ENCODE measurements at regions not wholly inside any gene's neighbourhood (a gene's known extent, or its start where the extent isn't known, plus 50 kb on each side); places are given as distances from the start of the nearest gene placed in this dataset.

DNA sequence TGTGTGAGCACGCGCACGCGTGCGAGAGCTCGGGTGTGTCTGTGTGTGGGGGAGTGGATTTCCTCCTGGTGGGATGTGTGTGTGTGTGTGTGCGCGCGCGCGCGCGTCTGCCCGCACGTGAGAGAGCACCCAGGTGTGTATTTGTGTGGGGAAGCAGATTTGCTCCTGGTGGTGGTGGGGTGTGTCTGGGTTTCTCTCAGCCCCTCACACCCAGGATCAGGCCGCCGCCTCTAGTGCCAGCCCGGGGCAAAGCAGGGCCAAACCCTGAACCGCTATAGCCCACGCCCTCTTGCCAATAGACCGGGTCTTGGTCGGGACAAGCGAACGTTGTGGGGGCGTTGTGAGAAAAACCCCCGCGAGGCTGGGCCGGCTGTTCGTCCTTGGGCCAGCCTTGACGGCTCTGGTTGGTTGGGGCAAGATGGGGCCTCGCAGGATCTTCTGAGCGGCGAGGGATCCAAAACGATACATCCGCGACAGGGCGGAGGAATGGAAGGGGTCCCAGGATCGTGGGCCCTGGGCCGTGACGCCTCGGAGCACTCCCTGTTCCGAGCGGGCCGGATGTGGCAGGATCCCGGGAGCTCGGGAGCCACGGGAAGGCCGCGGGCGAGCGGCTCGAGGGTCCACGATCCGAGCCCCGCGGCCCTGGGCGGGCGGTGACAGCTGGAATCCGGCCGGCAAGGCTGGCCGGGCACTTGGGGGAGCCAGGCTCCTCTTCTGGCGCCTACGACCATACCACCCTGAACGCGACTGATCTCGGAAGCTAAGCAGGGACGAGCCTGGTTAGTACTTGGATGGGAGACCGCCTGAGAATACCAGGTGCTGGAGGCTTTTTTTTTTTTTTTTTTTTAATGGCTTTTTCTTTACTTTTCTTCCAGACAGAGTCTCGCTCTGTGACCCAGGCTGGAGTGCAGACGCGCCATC lies 68.2 kb downstream of the RNF187 start (continued):
- TF ChIP-seq RFX1 (IDR thresholded peaks at IDR 0.05) (no peak), RNF2 (conservative IDR thresholded peaks at IDR 0.05; ENCODE audit: low read depth) (no peak), RBFOX2 (IDR thresholded peaks at IDR 0.05; ENCODE audit: low read depth, low read length) (no peak), ATF5 (CRISPR knock-in tag; IDR thresholded peaks at IDR 0.05; ENCODE audit: low read depth) (no peak), NFIB (CRISPR knock-in tag; IDR thresholded peaks at IDR 0.05; ENCODE audit: borderline replicate concordance) (no peak), ZNF615 (CRISPR knock-in tag; IDR thresholded peaks at IDR 0.05; ENCODE audit: borderline replicate concordance) (no peak), PAWR (CRISPR knock-in tag; IDR thresholded peaks at IDR 0.05; ENCODE audit: borderline replicate concordance) (no peak), ZNF530 (CRISPR knock-in tag; IDR thresholded peaks at IDR 0.05; ENCODE audit: low read depth) (no peak), ETV5 (CRISPR knock-in tag; IDR thresholded peaks at IDR 0.05; ENCODE audit: borderline replicate concordance) (no peak), U2AF2 (IDR thresholded peaks at IDR 0.05; ENCODE audit: low read depth, low read length) (no peak), DMAP1 (CRISPR knock-in tag; IDR thresholded peaks at IDR 0.05) (no peak), HHEX (CRISPR knock-in tag; IDR thresholded peaks at IDR 0.05) (no peak), PRPF4 (IDR thresholded peaks at IDR 0.05; ENCODE audit: low read depth, low read length, poor library complexity, severe bottlenecking) (peak; percentile 90), ZNF331 (CRISPR knock-in tag; IDR thresholded peaks at IDR 0.05) (peak; percentile 95; the same call in 1 of the 2 replicates), CREBL2 (CRISPR knock-in tag; IDR thresholded peaks at IDR 0.05; ENCODE audit: borderline replicate concordance) (no peak), KMT2A (CRISPR knock-in tag; IDR thresholded peaks at IDR 0.05) (no peak), TMF1 (CRISPR knock-in tag; IDR thresholded peaks at IDR 0.05; ENCODE audit: low read depth) (no peak), PRDM15 (CRISPR knock-in tag; IDR thresholded peaks at IDR 0.05) (no peak)
- TF ChIP-seq, protein P1, sequence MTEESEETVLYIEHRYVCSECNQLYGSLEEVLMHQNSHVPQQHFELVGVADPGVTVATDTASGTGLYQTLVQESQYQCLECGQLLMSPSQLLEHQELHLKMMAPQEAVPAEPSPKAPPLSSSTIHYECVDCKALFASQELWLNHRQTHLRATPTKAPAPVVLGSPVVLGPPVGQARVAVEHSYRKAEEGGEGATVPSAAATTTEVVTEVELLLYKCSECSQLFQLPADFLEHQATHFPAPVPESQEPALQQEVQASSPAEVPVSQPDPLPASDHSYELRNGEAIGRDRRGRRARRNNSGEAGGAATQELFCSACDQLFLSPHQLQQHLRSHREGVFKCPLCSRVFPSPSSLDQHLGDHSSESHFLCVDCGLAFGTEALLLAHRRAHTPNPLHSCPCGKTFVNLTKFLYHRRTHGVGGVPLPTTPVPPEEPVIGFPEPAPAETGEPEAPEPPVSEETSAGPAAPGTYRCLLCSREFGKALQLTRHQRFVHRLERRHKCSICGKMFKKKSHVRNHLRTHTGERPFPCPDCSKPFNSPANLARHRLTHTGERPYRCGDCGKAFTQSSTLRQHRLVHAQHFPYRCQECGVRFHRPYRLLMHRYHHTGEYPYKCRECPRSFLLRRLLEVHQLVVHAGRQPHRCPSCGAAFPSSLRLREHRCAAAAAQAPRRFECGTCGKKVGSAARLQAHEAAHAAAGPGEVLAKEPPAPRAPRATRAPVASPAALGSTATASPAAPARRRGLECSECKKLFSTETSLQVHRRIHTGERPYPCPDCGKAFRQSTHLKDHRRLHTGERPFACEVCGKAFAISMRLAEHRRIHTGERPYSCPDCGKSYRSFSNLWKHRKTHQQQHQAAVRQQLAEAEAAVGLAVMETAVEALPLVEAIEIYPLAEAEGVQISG (CRISPR knock-in tag; IDR thresholded peaks at IDR 0.05): 0 out of 2 replicates have a peak, but pooled peaks have one; percentile 21
- TF ChIP-seq, protein P2, sequence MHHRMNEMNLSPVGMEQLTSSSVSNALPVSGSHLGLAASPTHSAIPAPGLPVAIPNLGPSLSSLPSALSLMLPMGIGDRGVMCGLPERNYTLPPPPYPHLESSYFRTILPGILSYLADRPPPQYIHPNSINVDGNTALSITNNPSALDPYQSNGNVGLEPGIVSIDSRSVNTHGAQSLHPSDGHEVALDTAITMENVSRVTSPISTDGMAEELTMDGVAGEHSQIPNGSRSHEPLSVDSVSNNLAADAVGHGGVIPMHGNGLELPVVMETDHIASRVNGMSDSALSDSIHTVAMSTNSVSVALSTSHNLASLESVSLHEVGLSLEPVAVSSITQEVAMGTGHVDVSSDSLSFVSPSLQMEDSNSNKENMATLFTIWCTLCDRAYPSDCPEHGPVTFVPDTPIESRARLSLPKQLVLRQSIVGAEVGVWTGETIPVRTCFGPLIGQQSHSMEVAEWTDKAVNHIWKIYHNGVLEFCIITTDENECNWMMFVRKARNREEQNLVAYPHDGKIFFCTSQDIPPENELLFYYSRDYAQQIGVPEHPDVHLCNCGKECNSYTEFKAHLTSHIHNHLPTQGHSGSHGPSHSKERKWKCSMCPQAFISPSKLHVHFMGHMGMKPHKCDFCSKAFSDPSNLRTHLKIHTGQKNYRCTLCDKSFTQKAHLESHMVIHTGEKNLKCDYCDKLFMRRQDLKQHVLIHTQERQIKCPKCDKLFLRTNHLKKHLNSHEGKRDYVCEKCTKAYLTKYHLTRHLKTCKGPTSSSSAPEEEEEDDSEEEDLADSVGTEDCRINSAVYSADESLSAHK (CRISPR knock-in tag; IDR thresholded peaks at IDR 0.05; ENCODE audit: borderline replicate concordance): no peak
